ENCODE measurements at regions not wholly inside any gene's neighbourhood (a gene's known extent, or its start where the extent isn't known, plus 50 kb on each side); places are given as distances from the start of the nearest gene placed in this dataset.

DNA sequence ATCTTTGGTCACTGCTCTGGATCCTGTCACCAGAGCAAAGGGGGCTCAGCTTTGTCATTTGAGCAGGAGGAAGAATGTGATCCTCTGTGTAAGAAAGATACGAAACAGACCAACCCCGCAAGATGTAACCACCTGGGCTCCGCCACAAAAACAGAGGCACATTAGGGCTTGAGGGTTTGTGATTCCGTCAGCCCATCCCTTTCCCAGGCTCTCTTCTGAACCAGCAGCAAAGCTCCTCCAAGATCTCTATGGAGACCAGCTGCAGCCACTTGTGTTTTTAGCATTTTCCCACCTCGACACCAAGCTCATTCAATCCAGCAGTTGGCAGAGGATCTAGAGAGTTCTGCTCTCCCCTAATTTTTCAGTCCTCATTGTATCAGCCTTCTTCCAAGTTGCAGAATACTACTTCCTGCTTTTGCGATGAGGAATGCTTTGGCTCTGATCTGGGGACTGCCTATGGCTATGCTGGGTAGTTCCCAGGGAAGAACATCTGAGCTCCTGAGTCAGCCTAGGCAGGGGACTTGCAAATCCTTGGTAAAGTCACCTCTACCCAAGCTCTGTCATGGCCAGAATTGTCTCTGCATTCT lies 139.6 kb upstream of the RAB12 start:
- TF ChIP-seq CTCF (IDR thresholded peaks at IDR 0.05; ENCODE audit: insufficient read depth, missing control alignments): no peak
- DNase-seq (ENCODE audit: insufficient read length, low spot score) (no peak), FAIRE-seq (no peak)

- TF ChIP-seq CTCF (IDR thresholded peaks at IDR 0.05; ENCODE audit: insufficient read depth, missing control alignments): no peak
- DNase-seq (ENCODE audit: insufficient read length, low spot score) (no peak), FAIRE-seq (no peak)
Measured at GRCh38 chr18:8471372-8471771, 137.9 kb upstream of the RAB12 start.

- FAIRE-seq (no peak), DNase-seq (ENCODE audit: insufficient read length, low spot score) (no peak)
- no peak for TF ChIP-seq CTCF (IDR thresholded peaks at IDR 0.05; ENCODE audit: insufficient read depth, missing control alignments)
Measured at GRCh38 chr18:8474661-8475060, 134.6 kb upstream of the RAB12 start.

- no peak for TF ChIP-seq CTCF (IDR thresholded peaks at IDR 0.05; ENCODE audit: insufficient read depth, missing control alignments)
- FAIRE-seq (no peak), DNase-seq (ENCODE audit: insufficient read length, low spot score) (no peak)
Measured at GRCh38 chr18:8477615-8478014, 131.6 kb upstream of the RAB12 start.

DNA sequence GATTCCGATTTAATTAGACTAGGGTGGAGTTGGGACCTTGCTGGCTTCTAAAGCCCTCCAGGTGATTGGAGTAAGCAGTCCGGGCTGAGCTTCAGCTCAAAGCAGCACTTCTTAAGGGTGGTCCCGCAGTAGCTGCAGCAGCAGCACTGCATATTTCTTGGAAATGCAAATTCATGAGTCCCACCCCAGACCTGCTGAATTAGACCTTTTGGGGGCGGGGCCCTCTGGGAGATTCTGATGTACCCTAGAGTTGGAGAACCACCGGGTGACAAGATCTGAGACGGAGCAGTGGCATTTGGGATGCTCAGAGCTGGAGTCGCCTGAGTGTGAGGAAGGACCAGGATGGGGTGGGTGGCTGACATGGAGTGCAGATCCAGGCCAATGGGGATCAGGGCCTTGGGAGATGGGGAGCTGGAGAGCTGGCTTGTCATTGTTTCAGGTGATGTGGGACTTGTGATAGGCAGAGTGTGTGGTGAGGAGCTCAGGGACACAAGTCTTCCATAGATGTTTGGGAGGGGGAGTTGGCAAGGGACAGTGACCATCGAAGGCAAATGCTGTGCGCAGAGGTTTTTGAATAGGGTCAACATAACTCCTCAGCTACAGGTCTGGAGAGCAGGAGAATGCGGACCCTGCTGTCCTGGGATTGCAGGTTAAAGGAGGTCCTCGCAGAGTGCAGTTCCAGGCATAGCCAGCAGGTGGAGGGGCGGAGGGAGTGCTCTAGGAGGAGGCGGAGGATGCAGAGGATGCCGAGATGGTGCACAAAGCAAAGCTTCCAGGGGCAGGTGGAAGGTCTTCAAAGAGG lies 130.9 kb upstream of the RAB12 start:
- DNase-seq (ENCODE audit: insufficient read length, low spot score): peak; percentile 59
- FAIRE-seq: no peak
- peak; percentile 67 for TF ChIP-seq CTCF (IDR thresholded peaks at IDR 0.05; ENCODE audit: insufficient read depth, missing control alignments)

- DNase-seq (ENCODE audit: insufficient read length, low spot score) (no peak), FAIRE-seq (no peak)
Measured at GRCh38 chr18:8478968-8479370, 130.3 kb upstream of the RAB12 start.

More at GRCh38 chr18:8478968-8479370, 130.3 kb upstream of the RAB12 start:
- TF ChIP-seq CTCF (IDR thresholded peaks at IDR 0.05; ENCODE audit: insufficient read depth, missing control alignments): no peak
